Upper lobe of right lung (tissue), 1 donor: ENCODE measurements at regions not wholly inside any gene's neighbourhood (a gene's known extent, or its start where the extent isn't known, plus 50 kb on each side); places are given as distances from the start of the nearest gene placed in this dataset.
"Not testable (repeated sequence)": the region's sequence is repeated elsewhere in the genome, so short reads cannot be mapped to it uniquely, and the experiment has no call there.

Source experiments
- ATAC-seq: fragments of 200-7000 bp; cut with Tn5 transposase; one replicate; pipeline ENCODE4 v1.9.1; 2020; ENCODE audit warnings: mild to moderate bottlenecking, moderate library complexity
- DNase-seq: peaks from one replicate; pipeline ENCODE4 v3.0.0-alpha.2; 2020
- H3K27ac ChIP-seq: fragments of 200-600 bp; one replicate; pipeline ENCODE4 v1.8.0; 2022
- H3K27me3 ChIP-seq: fragments of 200-600 bp; one replicate; pipeline ENCODE4 v1.8.0; 2022; ENCODE audit warnings: mild to moderate bottlenecking
- H3K36me3 ChIP-seq: fragments of 200-600 bp; one replicate; pipeline ENCODE4 v1.8.0; 2022
- H3K4me1 ChIP-seq: fragments of 200-600 bp; one replicate; pipeline ENCODE4 v1.8.0; 2022
- H3K4me3 ChIP-seq: fragments of 200-600 bp; one replicate; pipeline ENCODE4 v1.8.0; 2022; ENCODE audit warnings: mild to moderate bottlenecking
- H3K9me3 ChIP-seq: fragments of 200-600 bp; one replicate; pipeline ENCODE4 v1.8.0; 2022
- intact Hi-C: fragments of 100-400 bp; cut with DNase I; formaldehyde crosslinking; loops from one replicate; pipeline ENCODE4 v1.11.0; 2022
- TF ChIP-seq, protein P1 (sequence below): fragments of 200-600 bp; IDR thresholded peaks from one replicate; pipeline ENCODE4 v1.8.0; 2022; ENCODE audit warnings: antibody characterized with exemption
- donor health status: DM: no; HTN: yes; CAD: no; lungs with severe emphysema.

DNA sequence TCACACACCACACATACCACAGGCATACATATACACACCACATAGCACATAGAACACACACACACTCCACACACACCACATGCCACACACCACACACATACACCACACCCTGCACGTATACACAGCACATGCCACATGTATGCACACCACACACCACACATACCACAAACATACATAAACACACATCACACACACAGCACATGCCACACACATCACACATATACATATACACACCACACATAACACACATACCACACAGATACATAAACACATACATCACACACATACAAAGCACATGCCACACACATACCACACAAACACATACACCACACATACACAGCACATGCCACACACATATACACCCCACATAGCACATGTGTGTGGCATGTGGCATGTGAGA, 171.1 kb downstream of the OR4M2 start:
- H3K36me3 ChIP-seq, result no peaks in the 10 kb centered on the region
- no peak overlapping the region for H3K4me3 ChIP-seq
- no peak for DNase-seq
- TF ChIP-seq, protein P1, sequence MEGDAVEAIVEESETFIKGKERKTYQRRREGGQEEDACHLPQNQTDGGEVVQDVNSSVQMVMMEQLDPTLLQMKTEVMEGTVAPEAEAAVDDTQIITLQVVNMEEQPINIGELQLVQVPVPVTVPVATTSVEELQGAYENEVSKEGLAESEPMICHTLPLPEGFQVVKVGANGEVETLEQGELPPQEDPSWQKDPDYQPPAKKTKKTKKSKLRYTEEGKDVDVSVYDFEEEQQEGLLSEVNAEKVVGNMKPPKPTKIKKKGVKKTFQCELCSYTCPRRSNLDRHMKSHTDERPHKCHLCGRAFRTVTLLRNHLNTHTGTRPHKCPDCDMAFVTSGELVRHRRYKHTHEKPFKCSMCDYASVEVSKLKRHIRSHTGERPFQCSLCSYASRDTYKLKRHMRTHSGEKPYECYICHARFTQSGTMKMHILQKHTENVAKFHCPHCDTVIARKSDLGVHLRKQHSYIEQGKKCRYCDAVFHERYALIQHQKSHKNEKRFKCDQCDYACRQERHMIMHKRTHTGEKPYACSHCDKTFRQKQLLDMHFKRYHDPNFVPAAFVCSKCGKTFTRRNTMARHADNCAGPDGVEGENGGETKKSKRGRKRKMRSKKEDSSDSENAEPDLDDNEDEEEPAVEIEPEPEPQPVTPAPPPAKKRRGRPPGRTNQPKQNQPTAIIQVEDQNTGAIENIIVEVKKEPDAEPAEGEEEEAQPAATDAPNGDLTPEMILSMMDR, result no peak
- no peaks in the 10 kb centered on the region for H3K9me3 ChIP-seq
- intact Hi-C loops, result no loop called here
- H3K4me1 ChIP-seq, result no peaks in the 10 kb centered on the region
- no peak overlapping the region for H3K27ac ChIP-seq
- no peaks in the 10 kb centered on the region for H3K27me3 ChIP-seq
- no peak for ATAC-seq

DNA sequence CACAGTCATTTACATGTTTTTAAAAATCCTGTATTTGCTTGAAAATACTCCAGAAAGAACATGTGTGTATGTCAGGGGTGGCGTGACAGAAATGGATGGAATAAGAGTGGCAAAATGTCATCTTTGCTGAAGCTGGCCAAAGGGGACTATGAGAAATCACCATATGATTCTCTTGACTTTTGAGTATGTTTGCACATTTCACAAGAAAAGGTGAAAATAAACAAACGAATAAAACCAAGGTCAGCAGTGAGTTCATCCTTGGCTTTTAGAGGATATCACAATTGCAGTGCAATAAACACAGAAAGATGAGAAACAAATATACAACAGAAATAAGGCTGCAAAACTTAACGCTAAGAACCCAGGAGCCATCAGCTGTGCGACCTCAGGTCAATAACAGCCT, 171.7 kb downstream of the OR4M2 start:
- intact Hi-C loops, H3K4me1 ChIP-seq, H3K27ac ChIP-seq, H3K4me3 ChIP-seq, H3K27me3 ChIP-seq, H3K9me3 ChIP-seq, H3K36me3 ChIP-seq, DNase-seq, ATAC-seq: not testable (repeated sequence)

DNA sequence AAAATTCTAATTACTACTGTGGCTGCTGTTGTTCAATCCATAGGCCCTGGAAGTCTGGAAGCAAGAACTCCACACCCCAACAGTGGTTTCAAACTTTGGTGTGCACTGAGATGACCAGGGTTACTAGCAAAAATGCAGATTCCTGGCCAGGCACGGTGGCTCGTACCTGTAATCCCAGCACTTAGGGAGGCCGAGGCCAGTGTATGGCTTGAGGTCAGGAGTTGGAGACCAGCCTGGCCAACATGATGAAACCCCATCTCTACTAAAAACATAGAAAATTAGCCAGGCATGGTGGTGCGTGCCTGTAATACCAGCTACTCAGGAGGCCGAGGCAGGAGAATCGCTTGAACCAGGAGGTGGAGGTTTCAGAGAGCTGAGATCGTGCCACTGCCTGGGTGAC, 172.2 kb downstream of the OR4M2 start:
- H3K36me3 ChIP-seq, H3K9me3 ChIP-seq, H3K27me3 ChIP-seq, DNase-seq, ATAC-seq, H3K4me3 ChIP-seq, H3K27ac ChIP-seq, intact Hi-C loops, H3K4me1 ChIP-seq: not testable (repeated sequence)

DNA sequence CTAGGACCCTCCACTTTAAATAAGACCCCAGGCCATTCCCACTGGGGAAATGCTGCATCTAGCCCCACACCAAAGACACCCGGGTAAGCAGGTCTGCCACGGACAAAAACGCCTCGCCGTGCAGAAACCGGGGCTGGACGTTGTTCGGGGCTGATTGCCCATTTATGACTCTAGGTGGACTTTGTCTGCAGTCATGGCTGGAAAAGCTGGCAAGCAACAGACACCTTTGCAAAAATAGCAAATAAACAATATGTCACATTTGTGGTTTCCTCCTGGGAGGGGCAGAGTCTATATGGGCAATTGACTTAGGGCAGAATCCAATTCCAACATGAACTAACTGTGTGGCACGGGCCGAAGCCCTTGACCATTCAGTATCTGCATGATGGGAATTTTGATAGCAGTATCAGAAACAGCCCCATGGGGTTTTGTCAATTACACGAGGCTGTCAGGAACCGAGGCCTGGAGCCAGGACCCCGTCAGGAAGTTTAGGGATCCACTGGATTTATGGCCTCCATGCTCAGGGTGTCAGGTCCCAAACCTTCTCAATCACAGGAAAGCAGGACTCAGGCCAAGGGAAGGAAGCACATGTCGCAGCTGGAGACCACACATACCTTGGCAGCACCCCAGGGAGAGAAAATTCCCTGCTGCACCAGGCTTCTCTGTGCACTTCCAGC, 172.8 kb downstream of the OR4M2 start:
- intact Hi-C loops, H3K4me1 ChIP-seq, H3K27ac ChIP-seq, H3K4me3 ChIP-seq, H3K9me3 ChIP-seq, DNase-seq, ATAC-seq, H3K27me3 ChIP-seq, H3K36me3 ChIP-seq: not testable (repeated sequence)

DNA sequence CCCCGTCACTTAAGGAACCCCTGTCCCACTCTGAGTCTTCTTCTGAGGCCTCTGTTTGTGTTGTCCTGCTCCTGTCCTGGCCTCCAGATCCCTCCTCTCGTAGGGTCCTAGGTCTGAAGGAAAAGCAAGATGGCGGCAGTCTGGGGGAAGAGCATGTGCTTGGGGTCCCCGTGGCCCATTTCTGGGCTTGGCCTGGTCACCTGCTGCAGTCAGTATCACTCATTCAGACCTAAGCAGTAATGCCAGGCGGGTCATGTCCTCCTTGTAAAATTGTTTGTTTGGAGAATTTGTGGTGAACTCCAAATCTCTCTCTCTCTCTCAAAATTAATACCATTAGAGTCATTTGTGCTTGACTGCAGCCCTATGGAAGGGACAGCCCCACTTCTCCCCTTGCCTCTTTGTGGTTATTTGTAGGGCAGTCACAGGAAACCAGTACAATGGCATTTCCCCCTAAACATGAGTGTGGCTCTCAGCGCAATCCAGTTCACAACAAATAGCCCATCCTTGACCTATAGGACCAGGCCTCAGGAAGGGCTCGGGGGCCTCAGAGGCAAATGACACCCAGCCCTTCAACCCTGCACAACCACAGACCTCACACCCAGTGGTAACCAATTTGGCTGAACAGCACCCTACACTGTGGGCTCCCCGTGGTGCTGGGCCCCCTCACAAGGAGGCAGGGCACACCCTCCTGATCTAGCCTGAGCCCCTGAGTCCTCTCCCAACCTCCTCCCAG, 173.5 kb downstream of the OR4M2 start:
- intact Hi-C loops, result no loop called here
- Histone ChIP-seq H3K9me3 (no peaks in the 10 kb centered on the region), H3K27me3 (no peaks in the 10 kb centered on the region), H3K27ac (no peak overlapping the region), H3K4me1 (no peaks in the 10 kb centered on the region), H3K36me3 (no peaks in the 10 kb centered on the region), H3K4me3 (no peak overlapping the region)
- ATAC-seq (peak; percentile 24), DNase-seq (no peak)
- TF ChIP-seq, protein P1, result no peak

DNA sequence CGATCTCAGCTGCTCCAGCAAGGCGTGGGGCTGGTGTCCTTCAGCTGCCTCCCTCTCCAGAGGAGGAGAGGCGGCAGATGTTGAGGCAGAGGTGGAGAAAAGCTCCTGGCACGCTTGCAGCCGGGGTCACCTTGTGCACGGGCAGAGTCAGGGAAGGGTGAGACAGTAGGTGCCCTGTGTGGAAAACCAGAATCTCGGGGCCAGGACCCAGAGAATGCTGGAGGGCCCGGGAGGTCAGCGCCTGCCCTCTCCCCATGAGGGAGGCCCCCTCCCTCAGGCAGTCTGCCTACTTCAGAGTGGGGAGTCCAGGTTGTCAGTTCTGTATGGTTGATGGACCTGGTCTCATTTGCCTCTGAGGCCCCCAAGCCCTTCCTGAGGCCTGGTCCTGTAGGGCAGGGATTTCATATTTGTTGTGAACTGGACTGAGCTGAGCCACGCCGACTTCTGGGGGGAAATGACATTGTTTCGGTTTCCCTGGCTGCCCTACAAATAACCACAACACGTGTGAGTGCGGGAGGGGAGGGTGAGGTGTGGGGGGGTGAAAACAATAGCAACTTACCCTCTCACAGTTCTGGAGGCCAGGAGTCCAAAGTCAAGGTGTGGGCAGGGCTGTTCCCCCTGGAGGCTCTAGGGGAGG, 174.2 kb downstream of the OR4M2 start:
- H3K27ac ChIP-seq, H3K4me3 ChIP-seq, H3K36me3 ChIP-seq, H3K27me3 ChIP-seq, H3K4me1 ChIP-seq, DNase-seq, H3K9me3 ChIP-seq, ATAC-seq, intact Hi-C loops: not testable (repeated sequence)

DNA sequence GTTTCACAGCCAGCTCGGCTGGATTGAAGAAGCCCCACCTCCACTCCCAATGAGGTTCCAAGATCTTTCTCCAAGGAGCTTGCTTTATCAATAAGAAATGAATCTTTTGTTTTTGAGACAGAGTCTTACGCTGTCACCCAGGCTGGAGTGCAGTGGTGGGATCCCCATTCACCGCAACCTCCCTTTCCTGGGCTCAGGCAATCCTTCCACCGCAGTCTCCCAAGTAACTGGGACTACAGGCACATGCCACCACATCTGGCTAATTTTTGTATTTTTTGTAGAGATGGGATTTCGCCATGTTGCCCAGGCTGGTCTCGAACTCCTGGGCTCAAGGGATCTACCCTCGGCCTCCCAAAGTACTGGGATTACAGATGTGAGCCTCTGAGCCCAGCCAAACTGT, 175.3 kb downstream of the OR4M2 start:
- intact Hi-C loops, H3K4me1 ChIP-seq, ATAC-seq, H3K27ac ChIP-seq, H3K4me3 ChIP-seq, H3K27me3 ChIP-seq, H3K36me3 ChIP-seq, H3K9me3 ChIP-seq, DNase-seq: not testable (repeated sequence)

DNA sequence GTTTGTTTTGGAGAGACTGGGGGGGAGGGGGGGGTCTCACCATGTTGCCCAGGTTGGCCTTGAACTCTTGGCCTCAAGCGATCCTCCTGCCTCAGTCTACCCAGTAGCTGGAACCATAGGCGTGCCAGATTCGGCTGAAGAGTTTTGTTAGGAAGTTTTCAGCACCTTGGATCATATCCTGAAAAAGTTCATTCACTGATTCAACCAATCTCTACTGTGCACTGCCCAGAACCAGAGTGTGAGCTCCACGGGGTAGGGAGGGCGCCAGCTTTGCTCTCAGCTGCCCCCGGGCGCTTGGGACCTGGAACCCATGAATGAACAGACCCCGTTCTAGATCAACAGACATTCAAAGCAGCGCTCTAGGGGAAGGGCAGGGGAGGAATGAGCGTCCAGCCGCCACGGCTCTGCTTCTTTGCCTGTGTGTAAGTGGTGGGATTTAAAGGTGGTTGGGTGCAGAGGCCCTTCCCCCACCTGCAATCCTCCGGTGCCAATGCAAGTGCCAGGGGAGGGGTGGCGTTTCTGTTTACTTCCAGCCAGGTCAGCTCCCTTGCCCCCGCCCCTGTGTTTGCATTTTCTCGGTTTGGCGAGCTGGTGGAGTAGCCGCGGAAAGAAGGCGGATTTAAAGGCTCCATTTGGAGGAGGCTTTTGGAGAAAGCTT, 176.2 kb downstream of the OR4M2 start:
- H3K4me3 ChIP-seq, H3K4me1 ChIP-seq, DNase-seq, H3K36me3 ChIP-seq, H3K27me3 ChIP-seq, ATAC-seq, H3K27ac ChIP-seq, intact Hi-C loops, H3K9me3 ChIP-seq: not testable (repeated sequence)
